SK-N-SH (cell line): ENCODE measurements at regions not wholly inside any gene's neighbourhood (a gene's known extent, or its start where the extent isn't known, plus 50 kb on each side); places are given as distances from the start of the nearest gene placed in this dataset.
A peak's percentile ranks its signal among the peaks of the same experiment; 100 is the strongest.

Experiments used
- CTCF ChIA-PET: fragments of 300-600, 350-600 bp; formaldehyde crosslinking; extraction: SDS; loops from one replicate; lab custom pipeline; 2021; lab: Yijun Ruan, JAX
- POLR2A ChIA-PET: fragments of 350-600 bp; sonication (Branson Sonifier 250); formaldehyde crosslinking; extraction: SDS; loops from one replicate; lab custom pipeline; 2020; ENCODE audit warnings: antibody characterized with exemption, inconsistent platforms; lab: Yijun Ruan, JAX
- DNase-seq: peaks from one replicate; pipeline ENCODE4 v3.0.0; 2012
- H2AFZ ChIP-seq: fragments of 200-600 bp; sonication (generic); 2 replicates; pipeline ENCODE4 v1.8.1; 2016; ENCODE audit warnings: antibody characterized with exemption, mild to moderate bottlenecking, low read depth
- H3F3A ChIP-seq: fragments of 200-600 bp; sonication (generic); replicated peaks from 2 replicates; pipeline ENCODE3; 2016; ENCODE audit warnings: antibody characterized with exemption, mild to moderate bottlenecking; ENCODE audit not compliant: insufficient read depth
- H3K27ac ChIP-seq, 2 experiments: fragments of 200-500 bp in 1 of 2; fragments of 200-600 bp in 1 of 2; sonication (Bioruptor generic) in 1 of 2; sonication (generic), shearing (Covaris generic) in 1 of 2; 2 replicates each; pipeline versions ENCODE4 v1.5.1 to v1.6.1; 2014 to 2016; ENCODE audit warnings: low read depth in 2 of 2, inconsistent platforms in 1 of 2, low read length in 1 of 2, mild to moderate bottlenecking in 1 of 2, mixed read lengths in 1 of 2
- H3K27me3 ChIP-seq: fragments of 200-600 bp; sonication (generic), shearing (Covaris generic); 2 replicates; pipeline ENCODE4 v1.6.1; 2016; ENCODE audit warnings: mixed run types; ENCODE audit not compliant: insufficient read depth
- H3K36me3 ChIP-seq, 2 experiments: fragments of 200-500 bp in 1 of 2; fragments of 200-600 bp in 1 of 2; sonication (Bioruptor generic) in 1 of 2; sonication (generic) in 1 of 2; replicated peaks in 1 of 2; 2 replicates each; pipeline versions ENCODE3 to v1.5.1; 2014 to 2016; ENCODE audit warnings: low read length in 1 of 2, mild to moderate bottlenecking in 1 of 2; ENCODE audit not compliant: insufficient read depth in 2 of 2, control insufficient read depth in 1 of 2
- H3K4me1 ChIP-seq, 2 experiments: fragments of 200-500 bp in 1 of 2; fragments of 200-600 bp in 1 of 2; sonication (Bioruptor generic) in 1 of 2; sonication (generic), shearing (Covaris generic) in 1 of 2; 2 replicates each; pipeline versions ENCODE4 v1.5.1 to v1.6.1; 2014 to 2016; ENCODE audit warnings: low read depth in 1 of 2, low read length in 1 of 2, mixed run types in 1 of 2; ENCODE audit not compliant: insufficient read depth in 2 of 2, control insufficient read depth in 1 of 2
- H3K4me2 ChIP-seq: fragments of 200-600 bp; sonication (generic), shearing (Covaris generic); 2 replicates; pipeline ENCODE4 v1.6.1; 2017; ENCODE audit warnings: mixed run types
- H3K4me3 ChIP-seq, 2 experiments: fragments of 200-500 bp in 1 of 2; fragments of 200-600 bp in 1 of 2; sonication (Bioruptor generic) in 1 of 2; sonication (generic), shearing (Covaris generic) in 1 of 2; 2 replicates each; pipeline versions ENCODE4 v1.5.1 to v1.8.1; 2014 to 2016; ENCODE audit warnings: low read depth in 2 of 2, inconsistent platforms in 1 of 2, low read length in 1 of 2, mild to moderate bottlenecking in 1 of 2, mixed read lengths in 1 of 2, moderate library complexity in 1 of 2
- H3K79me2 ChIP-seq: fragments of 200-600 bp; sonication (generic); 2 replicates; pipeline ENCODE4 v1.8.1; 2017; ENCODE audit warnings: mild to moderate bottlenecking; ENCODE audit not compliant: insufficient read depth
- H3K9ac ChIP-seq: fragments of 200-600 bp; sonication (generic); 2 replicates; pipeline ENCODE4 v1.6.1; 2017; ENCODE audit warnings: mixed run types
- H3K9me2 ChIP-seq: fragments of 200-600 bp; sonication (generic); 2 replicates; pipeline ENCODE4 v1.6.1; 2017; ENCODE audit warnings: mixed run types
- H3K9me3 ChIP-seq: fragments of 200-600 bp; sonication (generic); 2 replicates; pipeline ENCODE4 v1.6.1; 2017; ENCODE audit warnings: mixed run types, mild to moderate bottlenecking, moderate library complexity
- H4K20me1 ChIP-seq: fragments of 200-600 bp; sonication (generic); 2 replicates; pipeline ENCODE4 v1.6.1; 2017; ENCODE audit warnings: mild to moderate bottlenecking, mixed run types; ENCODE audit not compliant: insufficient read depth
- FOSL2 ChIP-seq: IDR thresholded peaks from 2 replicates; pipeline ENCODE4 v1.4.0; 2012; ENCODE audit warnings: low read depth, mild to moderate bottlenecking, moderate library complexity, borderline replicate concordance
- FOXM1 ChIP-seq: IDR thresholded peaks from 2 replicates; pipeline ENCODE4 v1.4.0; 2012; ENCODE audit warnings: low read depth, mild to moderate bottlenecking
- GATA2 ChIP-seq: sonication (generic); formaldehyde crosslinking; IDR thresholded peaks from 2 replicates; pipeline ENCODE4 v1.5.0; 2020; ENCODE audit warnings: mild to moderate bottlenecking, missing genetic modification reagents
- MEF2A ChIP-seq: IDR thresholded peaks from 2 replicates; pipeline ENCODE4 v1.4.0; 2012; ENCODE audit warnings: low read depth, borderline replicate concordance
- NFIC ChIP-seq: IDR thresholded peaks from 2 replicates; pipeline ENCODE4 v1.4.0; 2012; ENCODE audit warnings: borderline replicate concordance
- RAD21 ChIP-seq: IDR thresholded peaks from 2 replicates; pipeline ENCODE4 v1.6.1; 2012; ENCODE audit warnings: mild to moderate bottlenecking, low read length
- SMC3 ChIP-seq: IDR thresholded peaks from 2 replicates; pipeline ENCODE4 v1.6.1; 2012; ENCODE audit warnings: low read depth, low read length, improper control_type of control experiment
- TCF12 ChIP-seq: IDR thresholded peaks from 2 replicates; pipeline ENCODE4 v1.4.0; 2012
- WGBS: methylation state at CpG from one replicate; pipeline ENCODE4 v1.1.6; 2017; ENCODE audit warnings: low lambda C conversion rate; 5-methylcytosine and 5-hydroxymethylcytosine counted together
- TF ChIP-seq, protein P1 (sequence below): IDR thresholded peaks from 2 replicates; pipeline ENCODE4; 2012
- TF ChIP-seq, protein P2 (sequence below): IDR thresholded peaks from 2 replicates; pipeline ENCODE4 v1.4.0; 2012; ENCODE audit warnings: low read depth
- TF ChIP-seq, protein P3 (sequence below): fragments of 200-600 bp; sonication (generic); IDR thresholded peaks from 2 replicates; pipeline ENCODE4 v1.6.1; 2017; ENCODE audit warnings: antibody characterized with exemption, mild to moderate bottlenecking, moderate library complexity

DNA sequence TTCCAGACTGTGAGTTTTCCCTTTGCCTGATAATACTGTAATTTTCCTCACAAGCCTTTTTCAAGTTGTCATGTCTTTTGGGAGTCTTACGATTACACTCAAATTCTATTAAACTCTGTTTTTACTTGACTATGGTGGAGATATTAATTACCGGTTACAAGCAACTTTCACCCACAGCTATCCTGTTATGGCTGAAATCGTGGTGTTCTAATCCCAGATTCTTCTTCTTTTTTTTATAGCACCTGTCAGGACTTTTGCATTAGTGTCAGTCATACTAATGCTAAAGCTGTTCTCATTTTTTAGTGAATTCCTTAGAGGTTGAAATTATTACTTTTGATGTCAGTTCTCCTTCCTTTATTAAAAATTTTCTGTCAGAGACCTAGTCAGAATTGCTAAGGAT, 187.8 kb upstream of the CSNK1A1L start:
- Histone ChIP-seq H3K4me2 (no peak overlapping the region), H3K9ac (peak overlapping the region; percentile 1; the same call in 1 of the 2 replicates), H3K27me3 (no peaks in the 10 kb centered on the region), H3K4me3 (no peak overlapping the region), H3K9me3 (no peaks in the 10 kb centered on the region), H4K20me1 (no peaks in the 10 kb centered on the region), H3K9me2 (no peaks in the 10 kb centered on the region), H3F3A (no peaks in the 10 kb centered on the region), H3K79me2 (no peaks in the 10 kb centered on the region), H3K27ac (peak overlapping the region in 1 of 2 experiments; percentile 13; a peak in 1 of 4 replicates), H3K4me1 (no peaks in the 10 kb centered on the region), H2AFZ (0 out of 2 replicates have a peak overlapping the region, but pooled peaks have one; percentile 7), H3K36me3 (no peaks in the 10 kb centered on the region)
- DNase-seq, result no peak
- TF ChIP-seq, protein P1, sequence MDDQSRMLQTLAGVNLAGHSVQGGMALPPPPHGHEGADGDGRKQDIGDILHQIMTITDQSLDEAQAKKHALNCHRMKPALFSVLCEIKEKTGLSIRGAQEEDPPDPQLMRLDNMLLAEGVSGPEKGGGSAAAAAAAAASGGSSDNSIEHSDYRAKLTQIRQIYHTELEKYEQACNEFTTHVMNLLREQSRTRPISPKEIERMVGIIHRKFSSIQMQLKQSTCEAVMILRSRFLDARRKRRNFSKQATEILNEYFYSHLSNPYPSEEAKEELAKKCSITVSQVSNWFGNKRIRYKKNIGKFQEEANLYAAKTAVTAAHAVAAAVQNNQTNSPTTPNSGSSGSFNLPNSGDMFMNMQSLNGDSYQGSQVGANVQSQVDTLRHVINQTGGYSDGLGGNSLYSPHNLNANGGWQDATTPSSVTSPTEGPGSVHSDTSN, result no peak
- TF ChIP-seq, protein P2, sequence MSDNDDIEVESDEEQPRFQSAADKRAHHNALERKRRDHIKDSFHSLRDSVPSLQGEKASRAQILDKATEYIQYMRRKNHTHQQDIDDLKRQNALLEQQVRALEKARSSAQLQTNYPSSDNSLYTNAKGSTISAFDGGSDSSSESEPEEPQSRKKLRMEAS, result no peak
- no peak for TF ChIP-seq SMC3
- TF ChIP-seq TCF12, result no peak
- TF ChIP-seq FOXM1, result no peak
- TF ChIP-seq, protein P3, sequence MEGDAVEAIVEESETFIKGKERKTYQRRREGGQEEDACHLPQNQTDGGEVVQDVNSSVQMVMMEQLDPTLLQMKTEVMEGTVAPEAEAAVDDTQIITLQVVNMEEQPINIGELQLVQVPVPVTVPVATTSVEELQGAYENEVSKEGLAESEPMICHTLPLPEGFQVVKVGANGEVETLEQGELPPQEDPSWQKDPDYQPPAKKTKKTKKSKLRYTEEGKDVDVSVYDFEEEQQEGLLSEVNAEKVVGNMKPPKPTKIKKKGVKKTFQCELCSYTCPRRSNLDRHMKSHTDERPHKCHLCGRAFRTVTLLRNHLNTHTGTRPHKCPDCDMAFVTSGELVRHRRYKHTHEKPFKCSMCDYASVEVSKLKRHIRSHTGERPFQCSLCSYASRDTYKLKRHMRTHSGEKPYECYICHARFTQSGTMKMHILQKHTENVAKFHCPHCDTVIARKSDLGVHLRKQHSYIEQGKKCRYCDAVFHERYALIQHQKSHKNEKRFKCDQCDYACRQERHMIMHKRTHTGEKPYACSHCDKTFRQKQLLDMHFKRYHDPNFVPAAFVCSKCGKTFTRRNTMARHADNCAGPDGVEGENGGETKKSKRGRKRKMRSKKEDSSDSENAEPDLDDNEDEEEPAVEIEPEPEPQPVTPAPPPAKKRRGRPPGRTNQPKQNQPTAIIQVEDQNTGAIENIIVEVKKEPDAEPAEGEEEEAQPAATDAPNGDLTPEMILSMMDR, result no peak
- TF ChIP-seq GATA2 (CRISPR knock-in tag), result no peak
- no peak for TF ChIP-seq RAD21
- TF ChIP-seq MEF2A, result no peak
- no peak for TF ChIP-seq NFIC
- POLR2A ChIA-PET, result no interaction called here
- WGBS, result 46% methylated on average over 3 of the region's 3 CpGs
- CTCF ChIA-PET, result no interaction called here

DNA sequence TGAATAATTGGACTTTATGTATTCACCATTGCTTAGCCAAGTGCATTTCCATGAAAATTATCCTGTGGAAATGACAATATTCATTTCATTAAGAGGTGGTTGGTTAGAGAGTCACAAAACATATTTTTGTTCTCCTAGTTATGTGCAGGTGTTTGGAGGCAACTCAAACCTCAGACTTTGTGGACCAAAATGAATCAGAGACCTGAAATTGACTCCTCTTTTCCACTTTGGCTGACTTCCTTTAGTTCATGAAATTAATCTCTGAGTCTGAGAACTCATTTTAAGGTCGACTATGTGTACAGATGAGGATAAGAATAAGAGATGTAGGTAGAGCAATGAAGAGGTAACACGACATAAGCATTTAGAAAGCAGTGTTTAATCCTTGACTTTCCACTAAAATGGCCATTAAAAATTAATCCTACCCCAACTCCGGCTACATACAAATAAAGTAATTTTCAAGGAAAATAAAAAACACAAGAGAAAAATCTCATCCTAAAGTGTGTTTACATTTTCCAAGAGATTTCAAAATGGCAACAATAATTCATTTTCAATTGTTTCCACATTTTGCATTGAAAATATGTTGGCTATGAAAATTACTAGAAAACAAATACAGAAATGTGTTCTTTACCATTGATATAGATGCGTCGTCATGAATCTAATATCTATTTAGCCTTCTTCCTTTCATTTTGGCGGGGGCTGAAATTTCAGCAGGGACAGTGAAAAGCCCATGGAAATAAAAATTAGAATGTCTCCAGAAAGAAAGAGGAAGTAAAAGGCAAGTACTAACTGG, 185.4 kb upstream of the CSNK1A1L start:
- no peaks in the 10 kb centered on the region for H3K79me2 ChIP-seq
- no peaks in the 10 kb centered on the region for H4K20me1 ChIP-seq
- ChIA-PET POLR2A (no interaction called here), CTCF (no interaction called here)
- no peaks in the 10 kb centered on the region for H3K36me3 ChIP-seq
- H3K9me3 ChIP-seq, result no peaks in the 10 kb centered on the region
- 34% methylated on average over 6 of the region's 6 CpGs for WGBS
- no peaks in the 10 kb centered on the region for H3K9me2 ChIP-seq
- no peak overlapping the region for H3K9ac ChIP-seq
- no peak overlapping the region for H3K4me3 ChIP-seq
- H2AFZ ChIP-seq, result no peak overlapping the region
- H3K27ac ChIP-seq, result no peak overlapping the region
- TF ChIP-seq FOSL2, result no peak
- no peak overlapping the region for H3K4me2 ChIP-seq
- DNase-seq, result no peak
- no peaks in the 10 kb centered on the region for H3K4me1 ChIP-seq
- H3F3A ChIP-seq, result no peaks in the 10 kb centered on the region
- H3K27me3 ChIP-seq, result no peaks in the 10 kb centered on the region
